MM.1S (cell line): ENCODE measurements at regions not wholly inside any gene's neighbourhood (a gene's known extent, or its start where the extent isn't known, plus 50 kb on each side); places are given as distances from the start of the nearest gene placed in this dataset.

Experiments used
- CTCF ChIP-seq: fragments of 300-600 bp; sonication (generic); IDR thresholded peaks from 2 replicates; pipeline ENCODE4 v1.5.1; 2016; ENCODE audit warnings: antibody characterized with exemption, low read length, mixed read lengths
- EZH2 ChIP-seq: fragments of 300-600 bp; sonication (generic); optimal IDR thresholded peaks from 2 replicates; pipeline ENCODE3; 2017; ENCODE audit warnings: low read depth, mild to moderate bottlenecking, antibody characterized with exemption, low read length, mixed read lengths

GRCh38 chr4:132572210-132572609, 576.9 kb upstream of the PCDH10 start:
- TF ChIP-seq CTCF (no peak), EZH2 (no peak)
